Mesenchymal stem cell (in vitro differentiated cells and primary cell): ENCODE measurements at regions not wholly inside any gene's neighbourhood (a gene's known extent, or its start where the extent isn't known, plus 50 kb on each side); places are given as distances from the start of the nearest gene placed in this dataset.

Experiments used
- DNase-seq: peaks from one replicate; pipeline ENCODE4 v3.0.0-alpha.2; 2013
- H2AFZ ChIP-seq: one replicate; pipeline ENCODE4 v1.6.1; 2013; ENCODE audit warnings: low read depth, mild to moderate bottlenecking, control low read depth, inconsistent platforms, low read length, moderate library complexity
- H2AK5ac ChIP-seq: 2 replicates; pipeline ENCODE4 v1.6.1; 2013; ENCODE audit warnings: low read length, moderate library complexity, mild to moderate bottlenecking, inconsistent platforms; ENCODE audit not compliant: severe bottlenecking
- H2BK120ac ChIP-seq: one replicate; pipeline ENCODE4 v1.6.1; 2013; ENCODE audit warnings: low read depth, mild to moderate bottlenecking, inconsistent platforms, low read length, moderate library complexity
- H2BK12ac ChIP-seq, 2 experiments: one replicate each; pipeline ENCODE4 v1.6.1; 2013; ENCODE audit warnings: inconsistent platforms in 2 of 2, low read length in 2 of 2, mild to moderate bottlenecking in 2 of 2, moderate library complexity in 2 of 2, control low read depth in 1 of 2
- H2BK15ac ChIP-seq: one replicate; pipeline ENCODE4 v1.6.1; 2013; ENCODE audit warnings: mild to moderate bottlenecking, low read depth, inconsistent platforms; ENCODE audit not compliant: poor library complexity, severe bottlenecking
- H2BK5ac ChIP-seq: 2 replicates; pipeline ENCODE4 v1.6.1; 2013; ENCODE audit warnings: low read depth, mild to moderate bottlenecking, low read length, control low read depth, inconsistent platforms; ENCODE audit not compliant: poor library complexity, severe bottlenecking
- H3K14ac ChIP-seq, 2 experiments: one replicate each; pipeline ENCODE4 v1.6.1; 2013; ENCODE audit warnings: inconsistent platforms in 2 of 2, low read length in 2 of 2, control low read depth in 1 of 2, mild to moderate bottlenecking in 1 of 2, moderate library complexity in 1 of 2
- H3K18ac ChIP-seq, 2 experiments: one replicate each; pipeline ENCODE4 v1.6.1; 2013; ENCODE audit warnings: inconsistent platforms in 2 of 2, low read length in 2 of 2, control low read depth in 1 of 2, low read depth in 1 of 2, mild to moderate bottlenecking in 1 of 2
- H3K23ac ChIP-seq, 2 experiments: one replicate each; pipeline ENCODE4 v1.6.1; 2013; ENCODE audit warnings: inconsistent platforms in 2 of 2, low read length in 2 of 2, mild to moderate bottlenecking in 2 of 2, moderate library complexity in 2 of 2, control low read depth in 1 of 2
- H3K27ac ChIP-seq: 2 replicates; pipeline ENCODE4 v1.5.1; 2013; ENCODE audit warnings: mild to moderate bottlenecking, moderate library complexity, low read length, control low read depth, inconsistent platforms; ENCODE audit not compliant: poor library complexity, severe bottlenecking
- H3K27me3 ChIP-seq, 2 experiments: 2 replicates each; pipeline versions ENCODE4 v1.6.1 to v1.7.0; 2013; ENCODE audit warnings: low read length in 2 of 2, mild to moderate bottlenecking in 2 of 2, moderate library complexity in 2 of 2, control low read depth in 1 of 2, inconsistent platforms in 1 of 2; ENCODE audit not compliant: control insufficient read depth in 1 of 2, insufficient read depth in 1 of 2
- H3K36me3 ChIP-seq, 2 experiments: 2 replicates each; pipeline versions ENCODE4 v1.6.1 to v1.7.0; 2013; ENCODE audit warnings: low read length in 2 of 2, control low read depth in 1 of 2, inconsistent platforms in 1 of 2, low read depth in 1 of 2, mild to moderate bottlenecking in 1 of 2; ENCODE audit not compliant: insufficient read depth in 2 of 2, control insufficient read depth in 1 of 2
- H3K4ac ChIP-seq, 2 experiments: one replicate each; pipeline ENCODE4 v1.6.1; 2013; ENCODE audit warnings: inconsistent platforms in 2 of 2, low read length in 2 of 2, mild to moderate bottlenecking in 2 of 2, moderate library complexity in 2 of 2, control low read depth in 1 of 2, low read depth in 1 of 2
- H3K4me1 ChIP-seq: 2 replicates; pipeline ENCODE4 v1.6.1; 2013; ENCODE audit warnings: low read depth, low read length, control low read depth; ENCODE audit not compliant: control insufficient read depth, insufficient read depth
- H3K4me2 ChIP-seq: 2 replicates; pipeline ENCODE4 v1.6.1; 2013; ENCODE audit warnings: low read length, mild to moderate bottlenecking, inconsistent platforms; ENCODE audit not compliant: poor library complexity, severe bottlenecking
- H3K4me3 ChIP-seq, 2 experiments: 2 replicates each; pipeline versions ENCODE4 v1.5.1 to v1.7.0; 2013; ENCODE audit warnings: low read length in 2 of 2, mild to moderate bottlenecking in 2 of 2, control low read depth in 1 of 2, low read depth in 1 of 2; ENCODE audit not compliant: insufficient read depth in 1 of 2
- H3K79me1 ChIP-seq: replicated peaks from 2 replicates; pipeline ENCODE4 v1.6.1; 2013; ENCODE audit warnings: mild to moderate bottlenecking, control low read depth, low read length, inconsistent platforms; ENCODE audit not compliant: poor library complexity, severe bottlenecking
- H3K9ac ChIP-seq: 2 replicates; pipeline ENCODE4 v1.7.0; 2013; ENCODE audit warnings: mild to moderate bottlenecking, low read length, moderate library complexity
- H3K9me3 ChIP-seq: 2 replicates; pipeline ENCODE4 v1.7.0; 2013; ENCODE audit warnings: mild to moderate bottlenecking, low read length; ENCODE audit not compliant: control insufficient read depth
- H4K8ac ChIP-seq: one replicate; pipeline ENCODE4 v1.6.1; 2013; ENCODE audit warnings: inconsistent platforms, mild to moderate bottlenecking, low read length, moderate library complexity
- H4K91ac ChIP-seq: one replicate; pipeline ENCODE4 v1.6.1; 2013; ENCODE audit warnings: mild to moderate bottlenecking, low read length, inconsistent platforms
- WGBS: methylation state at CpG from one replicate; pipeline ENCODE4 v1.1.7; 2013; ENCODE audit warnings: mixed read lengths; 5-methylcytosine and 5-hydroxymethylcytosine counted together

- WGBS = 96% methylated on average over 6 of the region's 7 CpGs
Measured at GRCh38 chr13:50417597-50417996, 402.4 kb downstream of the KCNRG start.

GRCh38 chr13:50419331-50419865, 404.2 kb downstream of the KCNRG start:
- 20% methylated on average over 1 of the region's 2 CpGs for WGBS

More at GRCh38 chr13:50417597-50417996, 402.4 kb downstream of the KCNRG start:
- Histone ChIP-seq H3K79me1 (no peaks in the 10 kb centered on the region), H3K4ac (no peak overlapping the region), H3K14ac (no peak overlapping the region), H3K36me3 (no peaks in the 10 kb centered on the region), H3K4me3 (no peak overlapping the region), H3K4me1 (peaks cover 8% of the 10 kb centered on the region), H4K8ac (no peak overlapping the region), H3K4me2 (no peak overlapping the region), H3K9ac (no peak overlapping the region), H3K27ac (no peak overlapping the region), H3K9me3 (no peaks in the 10 kb centered on the region), H2BK15ac (no peak overlapping the region), H3K27me3 (no peaks in the 10 kb centered on the region), H2BK12ac (no peak overlapping the region), H2AK5ac (no peak overlapping the region), H3K23ac (no peak overlapping the region), H3K18ac (no peak overlapping the region), H2AFZ (no peak overlapping the region), H4K91ac (no peak overlapping the region), H2BK120ac (no peak overlapping the region), H2BK5ac (no peak overlapping the region)
- no peak for DNase-seq

GRCh38 chr13:50419896-50420295, 404.7 kb downstream of the KCNRG start:
- H3K14ac ChIP-seq = no peak overlapping the region
- WGBS = 98% methylated on average over 6 of the region's 6 CpGs
- H2BK120ac ChIP-seq = no peak overlapping the region
- H3K4ac ChIP-seq = no peak overlapping the region
- H2BK5ac ChIP-seq = no peak overlapping the region
- H3K27me3 ChIP-seq = no peaks in the 10 kb centered on the region
- no peaks in the 10 kb centered on the region for H3K36me3 ChIP-seq
- H2AFZ ChIP-seq = no peak overlapping the region
- no peaks in the 10 kb centered on the region for H3K9me3 ChIP-seq
- no peak overlapping the region for H2AK5ac ChIP-seq
- no peak overlapping the region for H2BK12ac ChIP-seq
- DNase-seq = no peak
- no peak overlapping the region for H4K91ac ChIP-seq
- H4K8ac ChIP-seq = no peak overlapping the region
- H3K4me3 ChIP-seq = peak overlapping the region in 1 of 2 experiments; percentile 56
- no peak overlapping the region for H3K27ac ChIP-seq
- no peaks in the 10 kb centered on the region for H3K79me1 ChIP-seq
- H3K4me1 ChIP-seq = peaks cover 8% of the 10 kb centered on the region
- H3K18ac ChIP-seq = peak overlapping the region in 1 of 2 experiments; percentile 37
- H3K23ac ChIP-seq = no peak overlapping the region
- H3K9ac ChIP-seq = peak overlapping the region; percentile 78
- H2BK15ac ChIP-seq = no peak overlapping the region
- H3K4me2 ChIP-seq = no peak overlapping the region

More at GRCh38 chr13:50419331-50419865, 404.2 kb downstream of the KCNRG start:
- no peaks in the 10 kb centered on the region for H3K27me3 ChIP-seq
- H2BK5ac ChIP-seq = no peak overlapping the region
- no peak overlapping the region for H4K91ac ChIP-seq
- no peaks in the 10 kb centered on the region for H3K36me3 ChIP-seq
- H3K9me3 ChIP-seq = no peaks in the 10 kb centered on the region
- H4K8ac ChIP-seq = no peak overlapping the region
- H2BK12ac ChIP-seq = no peak overlapping the region
- H3K4me3 ChIP-seq = peak overlapping the region in 1 of 2 experiments; percentile 56
- no peak overlapping the region for H3K27ac ChIP-seq
- H3K18ac ChIP-seq = no peak overlapping the region
- no peak overlapping the region for H3K23ac ChIP-seq
- peaks cover 8% of the 10 kb centered on the region for H3K4me1 ChIP-seq
- no peak overlapping the region for H2AFZ ChIP-seq
- no peak overlapping the region for H2BK15ac ChIP-seq
- H3K4ac ChIP-seq = no peak overlapping the region
- no peaks in the 10 kb centered on the region for H3K79me1 ChIP-seq
- H3K14ac ChIP-seq = no peak overlapping the region
- no peak overlapping the region for H2AK5ac ChIP-seq
- H2BK120ac ChIP-seq = no peak overlapping the region
- no peak overlapping the region for H3K4me2 ChIP-seq
- DNase-seq = no peak
- H3K9ac ChIP-seq = peak overlapping the region; percentile 78

- Histone ChIP-seq H3K9me3 (no peaks in the 10 kb centered on the region), H3K27ac (no peak overlapping the region), H3K4me3 (no peak overlapping the region), H3K4me1 (peaks cover 8% of the 10 kb centered on the region), H3K18ac (peak overlapping the region in 1 of 2 experiments; percentile 5), H2AK5ac (no peak overlapping the region), H2BK120ac (no peak overlapping the region), H3K4me2 (no peak overlapping the region), H3K14ac (peak overlapping the region in 1 of 2 experiments; percentile 92), H2BK15ac (no peak overlapping the region), H4K91ac (no peak overlapping the region), H3K27me3 (no peaks in the 10 kb centered on the region), H3K9ac (peak overlapping the region; percentile 78), H3K4ac (no peak overlapping the region), H3K36me3 (no peaks in the 10 kb centered on the region), H4K8ac (no peak overlapping the region), H2AFZ (no peak overlapping the region), H3K23ac (no peak overlapping the region), H3K79me1 (no peaks in the 10 kb centered on the region), H2BK5ac (no peak overlapping the region), H2BK12ac (no peak overlapping the region)
- DNase-seq = no peak
- 100% methylated on average over 2 of the region's 6 CpGs for WGBS
Measured at GRCh38 chr13:50420718-50421472, 405.7 kb downstream of the KCNRG start.
